Prostate gland (tissue), 2 donors: ENCODE measurements at regions not wholly inside any gene's neighbourhood (a gene's known extent, or its start where the extent isn't known, plus 50 kb on each side); places are given as distances from the start of the nearest gene placed in this dataset.

Source experiments
- POLR2A ChIP-seq: fragments of 450-650 bp; IDR thresholded peaks from one replicate; pipeline ENCODE4 v1.6.1; 2016; ENCODE audit warnings: antibody characterized with exemption, mild to moderate bottlenecking
- POLR2AphosphoS5 ChIP-seq: sonication (generic); formaldehyde crosslinking; IDR thresholded peaks from one replicate; pipeline ENCODE4 v1.6.1; 2017; ENCODE audit warnings: antibody characterized with exemption
- TF ChIP-seq, protein P1 (sequence below), 4 experiments: fragments of 200-600 bp in 2 of 4; fragments of 450-650 bp in 2 of 4; sonication (generic) in 2 of 4; IDR thresholded peaks; 1 replicate in 3 of 4; 2 replicates in 1 of 4; pipeline ENCODE4 v1.5.1; 2016 to 2019; ENCODE audit warnings: antibody characterized with exemption in 4 of 4, mild to moderate bottlenecking in 2 of 4, moderate library complexity in 2 of 4

GRCh38 chr17:33521784-33522183 is 228.7 kb upstream of the ASIC2 start:
- TF ChIP-seq POLR2A (no peak), POLR2AphosphoS5 (no peak)
- TF ChIP-seq, protein P1, sequence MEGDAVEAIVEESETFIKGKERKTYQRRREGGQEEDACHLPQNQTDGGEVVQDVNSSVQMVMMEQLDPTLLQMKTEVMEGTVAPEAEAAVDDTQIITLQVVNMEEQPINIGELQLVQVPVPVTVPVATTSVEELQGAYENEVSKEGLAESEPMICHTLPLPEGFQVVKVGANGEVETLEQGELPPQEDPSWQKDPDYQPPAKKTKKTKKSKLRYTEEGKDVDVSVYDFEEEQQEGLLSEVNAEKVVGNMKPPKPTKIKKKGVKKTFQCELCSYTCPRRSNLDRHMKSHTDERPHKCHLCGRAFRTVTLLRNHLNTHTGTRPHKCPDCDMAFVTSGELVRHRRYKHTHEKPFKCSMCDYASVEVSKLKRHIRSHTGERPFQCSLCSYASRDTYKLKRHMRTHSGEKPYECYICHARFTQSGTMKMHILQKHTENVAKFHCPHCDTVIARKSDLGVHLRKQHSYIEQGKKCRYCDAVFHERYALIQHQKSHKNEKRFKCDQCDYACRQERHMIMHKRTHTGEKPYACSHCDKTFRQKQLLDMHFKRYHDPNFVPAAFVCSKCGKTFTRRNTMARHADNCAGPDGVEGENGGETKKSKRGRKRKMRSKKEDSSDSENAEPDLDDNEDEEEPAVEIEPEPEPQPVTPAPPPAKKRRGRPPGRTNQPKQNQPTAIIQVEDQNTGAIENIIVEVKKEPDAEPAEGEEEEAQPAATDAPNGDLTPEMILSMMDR (IDR thresholded peaks at IDR 0.05), result no peak
